Caco-2 (cell line): ENCODE measurements at regions not wholly inside any gene's neighbourhood (a gene's known extent, or its start where the extent isn't known, plus 50 kb on each side); places are given as distances from the start of the nearest gene placed in this dataset.

ENCODE experiments used
- BruUV-seq: library from RNA; stranded (reverse); fragments of 400-500 nt; replicated peaks from 2 replicates; lab custom pipeline; 2021; lab: Mats Ljungman, UMichigan
- CTCF ChIA-PET: fragments of 300-600 bp; sonication (Branson Sonifier 250); formaldehyde crosslinking; loops from one replicate; lab custom pipeline; 2022; ENCODE audit warnings: antibody characterized with exemption; lab: Charles Lee
- POLR2A ChIA-PET: fragments of 300-600 bp; sonication (Branson Sonifier 250); formaldehyde crosslinking; loops from one replicate; lab custom pipeline; 2022; ENCODE audit warnings: antibody characterized with exemption; lab: Charles Lee
- DNase-seq, 2 experiments: peaks; one replicate each; pipeline versions ENCODE4 v3.0.0 to v3.0.0-alpha.2; 2020 to 2022
- H3K27me3 ChIP-seq: replicated peaks from 2 replicates; pipeline ENCODE4 v1.6.0; 2011; ENCODE audit warnings: low read length; ENCODE audit not compliant: control insufficient read depth, insufficient read depth
- H3K36me3 ChIP-seq: 2 replicates; pipeline ENCODE4 v1.5.1; 2011; ENCODE audit warnings: low read length; ENCODE audit not compliant: control insufficient read depth, insufficient read depth
- H3K4me1 ChIP-seq: fragments of 250-450 bp; sonication (Bioruptor Pico); 2 replicates; pipeline ENCODE4 v1.5.1; 2020; ENCODE audit warnings: mild to moderate bottlenecking
- H3K4me3 ChIP-seq: 2 replicates; pipeline ENCODE4 v1.5.1; 2011; ENCODE audit warnings: low read depth, mild to moderate bottlenecking, control low read depth, low read length
- H3K9me3 ChIP-seq: fragments of 250-450 bp; sonication (Bioruptor Pico); 2 replicates; pipeline ENCODE4 v1.5.1; 2020; ENCODE audit warnings: mild to moderate bottlenecking, moderate library complexity
- H3K27ac Mint-ChIP-seq: one replicate; pipeline ENCODE4 v1.8.0; 2022; ENCODE audit warnings: mixed read lengths; ENCODE audit not compliant: unreplicated experiment
- H3K27me3 Mint-ChIP-seq: one replicate; pipeline ENCODE4 v1.8.0; 2022; ENCODE audit warnings: mixed read lengths; ENCODE audit not compliant: insufficient read depth, unreplicated experiment
- H3K36me3 Mint-ChIP-seq: one replicate; pipeline ENCODE4 v1.8.0; 2022; ENCODE audit warnings: mild to moderate bottlenecking, mixed read lengths; ENCODE audit not compliant: insufficient read depth, unreplicated experiment
- H3K4me1 Mint-ChIP-seq: one replicate; pipeline ENCODE4 v1.8.0; 2022; ENCODE audit warnings: low read depth, mixed read lengths; ENCODE audit not compliant: unreplicated experiment
- H3K4me3 Mint-ChIP-seq: one replicate; pipeline ENCODE4 v1.8.0; 2022; ENCODE audit warnings: mild to moderate bottlenecking, moderate library complexity, mixed read lengths; ENCODE audit not compliant: unreplicated experiment
- H3K9me3 Mint-ChIP-seq: one replicate; pipeline ENCODE4 v1.8.0; 2022; ENCODE audit warnings: mixed read lengths; ENCODE audit not compliant: unreplicated experiment
- CTCF ChIP-seq, 2 experiments: fragments of 200-600 bp in 1 of 2; IDR thresholded peaks; 1 replicate in 1 of 2; 2 replicates in 1 of 2; pipeline versions ENCODE4 v1.5.1 to v1.8.0; 2011 to 2022; ENCODE audit warnings: antibody characterized with exemption in 1 of 2, control low read depth in 1 of 2, inconsistent platforms in 1 of 2, low read depth in 1 of 2, low read length in 1 of 2, mild to moderate bottlenecking in 1 of 2, moderate library complexity in 1 of 2; ENCODE audit not compliant: insufficient read depth in 1 of 2, severe bottlenecking in 1 of 2, unreplicated experiment in 1 of 2
- intact Hi-C: fragments of 100-400 bp; cut with micrococcal nuclease; formaldehyde crosslinking; loops from one replicate; pipeline ENCODE4 v1.10.0; 2022; ENCODE audit not compliant: unreplicated experiment

- ChIA-PET POLR2A (no interaction called here), CTCF (no interaction called here)
- Mint-ChIP-seq H3K36me3 (no peaks in the 10 kb centered on the region), H3K9me3 (peaks cover 16% of the 10 kb centered on the region), H3K27me3 (peaks cover 16% of the 10 kb centered on the region), H3K4me3 (no peak overlapping the region), H3K27ac (no peak overlapping the region), H3K4me1 (no peaks in the 10 kb centered on the region)
- Histone ChIP-seq H3K4me3 (no peak overlapping the region), H3K36me3 (no peaks in the 10 kb centered on the region), H3K9me3 (no peaks in the 10 kb centered on the region), H3K27me3 (no peaks in the 10 kb centered on the region), H3K4me1 (no peaks in the 10 kb centered on the region)
- DNase-seq: no peak
- no peak for TF ChIP-seq CTCF (IDR thresholded peaks at IDR 0.05; ENCODE audit: insufficient read depth in 1 of 2, low read depth in 1 of 2, low read length in 1 of 2, severe bottlenecking in 1 of 2, unreplicated experiment in 1 of 2)
- no TSS peak for BruUV-seq
- intact Hi-C loops: no loop called here
Measured at GRCh38 chr22:49146511-49146910, 681.2 kb downstream of the BRD1 start.

- no peak for DNase-seq
- no TSS peak for BruUV-seq
- Mint-ChIP-seq H3K4me3 (no peak overlapping the region), H3K4me1 (no peaks in the 10 kb centered on the region), H3K27me3 (peaks cover 19% of the 10 kb centered on the region), H3K36me3 (no peaks in the 10 kb centered on the region), H3K27ac (no peak overlapping the region), H3K9me3 (peaks cover 16% of the 10 kb centered on the region)
- intact Hi-C loops: no loop called here
- CTCF ChIA-PET: no interaction called here
- POLR2A ChIA-PET: no interaction called here
- no peaks in the 10 kb centered on the region for H3K9me3 ChIP-seq
- H3K4me3 ChIP-seq: no peak overlapping the region
- no peaks in the 10 kb centered on the region for H3K4me1 ChIP-seq
- H3K27me3 ChIP-seq: no peaks in the 10 kb centered on the region
- TF ChIP-seq CTCF (IDR thresholded peaks at IDR 0.05; ENCODE audit: insufficient read depth in 1 of 2, low read depth in 1 of 2, low read length in 1 of 2, severe bottlenecking in 1 of 2, unreplicated experiment in 1 of 2): no peak
- no peaks in the 10 kb centered on the region for H3K36me3 ChIP-seq
Measured at GRCh38 chr22:49143812-49144211, 683.9 kb downstream of the BRD1 start.

- H3K27me3 Mint-ChIP-seq: peaks cover 18% of the 10 kb centered on the region
- intact Hi-C loops: no loop called here
- H3K9me3 Mint-ChIP-seq: peaks cover 16% of the 10 kb centered on the region
- no peak overlapping the region for H3K4me3 Mint-ChIP-seq
- no peak overlapping the region for H3K27ac Mint-ChIP-seq
- H3K4me1 ChIP-seq: no peaks in the 10 kb centered on the region
- H3K9me3 ChIP-seq: no peaks in the 10 kb centered on the region
- H3K36me3 Mint-ChIP-seq: no peaks in the 10 kb centered on the region
- H3K36me3 ChIP-seq: no peaks in the 10 kb centered on the region
- POLR2A ChIA-PET: no interaction called here
- BruUV-seq: no TSS peak
- no peaks in the 10 kb centered on the region for H3K27me3 ChIP-seq
- TF ChIP-seq CTCF (IDR thresholded peaks at IDR 0.05; ENCODE audit: insufficient read depth in 1 of 2, low read depth in 1 of 2, low read length in 1 of 2, severe bottlenecking in 1 of 2, unreplicated experiment in 1 of 2): no peak
- H3K4me3 ChIP-seq: no peak overlapping the region
- H3K4me1 Mint-ChIP-seq: no peaks in the 10 kb centered on the region
- CTCF ChIA-PET: interaction anchor here (0.6 kb wide), 1 partner anchor 1459 kb away, joined by 3 read pairs; no protein-coding TSS in a partner anchor
- DNase-seq: no peak
Measured at GRCh38 chr22:49142891-49143290, 684.8 kb downstream of the BRD1 start.
